Smooth muscle cell (in vitro differentiated cells): ENCODE measurements at regions not wholly inside any gene's neighbourhood (a gene's known extent, or its start where the extent isn't known, plus 50 kb on each side); places are given as distances from the start of the nearest gene placed in this dataset.
"Not testable (repeated sequence)": the region's sequence is repeated elsewhere in the genome, so short reads cannot be mapped to it uniquely, and the experiment has no call there.

ENCODE experiments used
- DNase-seq: peaks from one replicate; lab custom pipeline; 2025; ENCODE audit not compliant: unreplicated experiment; lab: John Stamatoyannopoulos, UW
- H2AFZ ChIP-seq: fragments of 200-600 bp; sonication (generic); 2 replicates; pipeline ENCODE4 v1.6.0; 2016; ENCODE audit warnings: antibody characterized with exemption, low read depth, mild to moderate bottlenecking
- H3F3A ChIP-seq: fragments of 200-600 bp; sonication (generic); 2 replicates; pipeline ENCODE4 v1.6.0; 2017; ENCODE audit warnings: antibody characterized with exemption, low read depth
- H3K27ac ChIP-seq: fragments of 200-600 bp; sonication (generic); 2 replicates; pipeline ENCODE4 v1.5.1; 2016; ENCODE audit warnings: low read depth, mild to moderate bottlenecking
- H3K27me3 ChIP-seq: fragments of 200-600 bp; sonication (generic); 2 replicates; pipeline ENCODE4 v1.6.1; 2016; ENCODE audit warnings: low read depth, mild to moderate bottlenecking
- H3K36me3 ChIP-seq: fragments of 200-600 bp; sonication (generic); 2 replicates; pipeline ENCODE4 v1.5.1; 2016; ENCODE audit warnings: low read depth
- H3K4me1 ChIP-seq: fragments of 200-600 bp; sonication (generic); 2 replicates; pipeline ENCODE4 v1.5.1; 2016; ENCODE audit warnings: low read depth
- H3K4me2 ChIP-seq: fragments of 200-600 bp; sonication (generic); 2 replicates; pipeline ENCODE4 v1.6.0; 2016; ENCODE audit warnings: mild to moderate bottlenecking
- H3K4me3 ChIP-seq: fragments of 200-600 bp; sonication (generic); 2 replicates; pipeline ENCODE4 v1.5.1; 2016; ENCODE audit warnings: mild to moderate bottlenecking
- H3K79me2 ChIP-seq: fragments of 200-600 bp; sonication (generic); 2 replicates; pipeline ENCODE4 v1.6.0; 2016; ENCODE audit warnings: low read depth, mild to moderate bottlenecking
- H3K9ac ChIP-seq: fragments of 200-600 bp; sonication (generic); 2 replicates; pipeline ENCODE4 v1.6.0; 2016; ENCODE audit warnings: low read depth
- H3K9me3 ChIP-seq: fragments of 200-600 bp; sonication (generic); replicated peaks from 2 replicates; pipeline ENCODE4 v1.5.1; 2016; ENCODE audit warnings: low read depth
- H4K20me1 ChIP-seq: fragments of 200-600 bp; sonication (generic); 2 replicates; pipeline ENCODE4 v1.6.0; 2016; ENCODE audit warnings: low read depth
- WGBS: methylation state at CpG from one replicate; pipeline ENCODE4 v1.1.7; 2016; ENCODE audit warnings: low lambda C conversion rate; 5-methylcytosine and 5-hydroxymethylcytosine counted together
- TF ChIP-seq, protein P1 (sequence below): fragments of 200-600 bp; sonication (generic); IDR thresholded peaks from 2 replicates; pipeline ENCODE4 v1.5.1; 2017; ENCODE audit warnings: borderline replicate concordance, mild to moderate bottlenecking, antibody characterized with exemption; ENCODE audit not compliant: insufficient read depth, poor library complexity, severe bottlenecking

DNA sequence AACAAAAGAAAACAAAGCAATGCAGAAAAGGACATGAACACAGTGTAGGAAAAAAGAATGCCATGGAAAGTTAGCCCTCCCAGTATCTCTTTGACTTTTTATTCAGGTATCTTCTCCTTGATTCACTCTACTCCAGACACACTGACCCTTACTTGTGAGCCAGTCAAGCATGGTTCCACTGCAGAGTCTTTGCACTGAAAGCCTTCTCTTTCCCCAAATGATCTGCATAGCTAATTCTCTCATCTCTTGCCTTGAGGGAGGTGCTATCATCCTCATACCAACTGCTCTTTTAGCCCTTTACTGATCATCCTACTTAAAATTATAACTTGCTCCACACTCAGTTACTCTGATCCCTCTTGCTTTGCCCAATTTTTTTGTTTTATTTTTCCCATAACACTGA, 101.2 kb upstream of the SLC16A7 start:
- H3K36me3 ChIP-seq: no peaks in the 10 kb centered on the region
- H3K9ac ChIP-seq: no peak overlapping the region
- no peak overlapping the region for H3K4me2 ChIP-seq
- no peak overlapping the region for H3K4me3 ChIP-seq
- H3K27ac ChIP-seq: no peak overlapping the region
- no peak overlapping the region for H2AFZ ChIP-seq
- H3K27me3 ChIP-seq: no peaks in the 10 kb centered on the region
- H3F3A ChIP-seq: no peaks in the 10 kb centered on the region
- DNase-seq: no peak
- TF ChIP-seq, protein P1, sequence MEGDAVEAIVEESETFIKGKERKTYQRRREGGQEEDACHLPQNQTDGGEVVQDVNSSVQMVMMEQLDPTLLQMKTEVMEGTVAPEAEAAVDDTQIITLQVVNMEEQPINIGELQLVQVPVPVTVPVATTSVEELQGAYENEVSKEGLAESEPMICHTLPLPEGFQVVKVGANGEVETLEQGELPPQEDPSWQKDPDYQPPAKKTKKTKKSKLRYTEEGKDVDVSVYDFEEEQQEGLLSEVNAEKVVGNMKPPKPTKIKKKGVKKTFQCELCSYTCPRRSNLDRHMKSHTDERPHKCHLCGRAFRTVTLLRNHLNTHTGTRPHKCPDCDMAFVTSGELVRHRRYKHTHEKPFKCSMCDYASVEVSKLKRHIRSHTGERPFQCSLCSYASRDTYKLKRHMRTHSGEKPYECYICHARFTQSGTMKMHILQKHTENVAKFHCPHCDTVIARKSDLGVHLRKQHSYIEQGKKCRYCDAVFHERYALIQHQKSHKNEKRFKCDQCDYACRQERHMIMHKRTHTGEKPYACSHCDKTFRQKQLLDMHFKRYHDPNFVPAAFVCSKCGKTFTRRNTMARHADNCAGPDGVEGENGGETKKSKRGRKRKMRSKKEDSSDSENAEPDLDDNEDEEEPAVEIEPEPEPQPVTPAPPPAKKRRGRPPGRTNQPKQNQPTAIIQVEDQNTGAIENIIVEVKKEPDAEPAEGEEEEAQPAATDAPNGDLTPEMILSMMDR: no peak
- no peaks in the 10 kb centered on the region for H3K9me3 ChIP-seq
- H3K4me1 ChIP-seq: no peaks in the 10 kb centered on the region
- no peaks in the 10 kb centered on the region for H4K20me1 ChIP-seq
- H3K79me2 ChIP-seq: no peaks in the 10 kb centered on the region

DNA sequence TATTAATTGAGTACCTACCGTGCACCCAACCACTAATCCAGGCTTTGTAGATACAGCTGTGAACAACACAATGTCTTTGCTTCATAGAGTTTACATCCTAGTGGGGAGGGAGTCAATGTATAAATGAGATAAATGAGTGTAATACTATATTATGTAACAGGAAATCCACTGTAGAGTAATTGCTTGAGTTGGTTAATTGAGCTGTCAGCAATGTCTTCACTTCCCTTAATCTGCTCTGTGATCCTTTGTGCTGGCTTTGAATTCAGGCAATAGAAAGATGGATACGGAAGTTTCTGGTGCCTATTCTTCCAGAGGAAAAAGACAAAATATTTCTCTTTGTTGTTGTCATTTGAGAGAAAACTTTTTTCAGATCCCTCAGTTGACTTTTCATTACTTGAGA, 104.0 kb upstream of the SLC16A7 start:
- Histone ChIP-seq H3K4me2 (no peak overlapping the region), H3F3A (no peaks in the 10 kb centered on the region), H3K79me2 (no peaks in the 10 kb centered on the region), H2AFZ (no peak overlapping the region), H3K9me3 (no peaks in the 10 kb centered on the region), H3K27ac (no peak overlapping the region), H3K4me1 (no peaks in the 10 kb centered on the region), H3K36me3 (no peaks in the 10 kb centered on the region), H3K4me3 (no peak overlapping the region), H3K27me3 (no peaks in the 10 kb centered on the region), H3K9ac (no peak overlapping the region), H4K20me1 (no peaks in the 10 kb centered on the region)
- TF ChIP-seq, protein P1: no peak
- DNase-seq: no peak
- 93% methylated on average over 2 of the region's 2 CpGs for WGBS

DNA sequence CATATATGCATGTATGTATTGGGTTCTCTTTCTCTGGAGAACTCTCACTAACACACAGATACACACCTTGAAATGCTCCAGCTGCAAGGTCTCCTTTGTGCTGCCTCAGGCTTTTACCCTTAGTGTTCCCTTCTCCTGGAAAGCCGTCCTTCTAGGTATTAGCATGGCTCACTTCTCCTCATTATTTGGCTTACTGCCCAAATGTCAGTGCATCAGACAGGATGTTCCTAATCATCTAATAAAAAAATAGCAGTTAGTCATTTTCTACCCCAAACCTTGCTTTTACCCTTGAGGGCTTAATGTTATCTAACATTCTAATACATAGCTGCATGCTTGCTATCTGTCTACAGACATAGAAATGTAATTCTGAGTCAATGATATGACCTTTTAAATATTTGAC, 109.0 kb upstream of the SLC16A7 start:
- no peak overlapping the region for H3K4me3 ChIP-seq
- no peaks in the 10 kb centered on the region for H3K36me3 ChIP-seq
- no peaks in the 10 kb centered on the region for H3K9me3 ChIP-seq
- 6% methylated on average over 1 of the region's 1 CpG for WGBS
- TF ChIP-seq, protein P1: no peak
- no peaks in the 10 kb centered on the region for H3K79me2 ChIP-seq
- no peaks in the 10 kb centered on the region for H3K4me1 ChIP-seq
- H3K9ac ChIP-seq: no peak overlapping the region
- no peak for DNase-seq
- H3K27ac ChIP-seq: no peak overlapping the region
- H3K27me3 ChIP-seq: no peaks in the 10 kb centered on the region
- no peaks in the 10 kb centered on the region for H4K20me1 ChIP-seq
- no peak overlapping the region for H2AFZ ChIP-seq
- H3F3A ChIP-seq: no peaks in the 10 kb centered on the region
- no peak overlapping the region for H3K4me2 ChIP-seq

DNA sequence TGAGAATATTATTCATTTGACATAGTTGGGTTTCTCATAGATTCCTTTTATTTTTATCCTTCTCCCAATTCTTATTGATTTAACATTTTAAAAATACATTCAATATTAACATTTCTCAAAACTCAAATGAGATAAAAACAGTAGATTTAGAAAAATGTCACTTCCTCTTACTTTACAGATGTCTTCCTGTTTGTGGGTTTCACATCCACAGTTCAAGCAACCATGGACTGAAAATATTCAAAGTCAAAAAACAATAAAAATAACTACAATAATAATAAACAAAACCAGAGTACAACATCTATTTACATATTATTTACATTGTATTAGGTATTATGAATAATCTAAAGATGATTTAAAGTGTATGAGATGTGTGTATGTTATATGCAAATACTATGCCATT, 111.3 kb upstream of the SLC16A7 start:
- Histone ChIP-seq H3F3A (no peaks in the 10 kb centered on the region), H3K27ac (no peak overlapping the region), H3K4me3 (no peak overlapping the region), H3K9ac (no peak overlapping the region), H4K20me1 (no peaks in the 10 kb centered on the region), H2AFZ (no peak overlapping the region), H3K4me1 (no peaks in the 10 kb centered on the region), H3K79me2 (no peaks in the 10 kb centered on the region), H3K9me3 (no peaks in the 10 kb centered on the region), H3K27me3 (no peaks in the 10 kb centered on the region), H3K36me3 (no peaks in the 10 kb centered on the region), H3K4me2 (no peak overlapping the region)
- TF ChIP-seq, protein P1: no peak
- no peak for DNase-seq

DNA sequence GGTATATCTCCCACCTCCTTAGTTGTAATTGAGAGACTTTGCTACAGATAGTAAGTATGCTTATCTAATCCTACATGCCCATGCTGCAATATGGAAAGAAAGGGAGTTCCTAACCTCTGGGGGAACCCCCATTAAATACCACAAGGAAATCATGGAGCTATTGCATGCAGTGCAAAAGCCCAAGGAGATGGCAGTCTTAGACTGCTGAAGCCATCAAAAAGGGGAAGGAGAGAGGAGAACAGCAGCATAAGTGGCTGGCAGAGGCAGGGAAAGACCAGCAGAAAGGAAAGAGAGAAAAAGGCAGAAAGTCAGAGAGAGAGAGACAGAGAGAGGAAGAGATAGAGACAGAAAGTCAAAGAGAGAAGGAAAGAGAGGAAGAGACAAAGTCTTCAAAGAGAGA, 121.6 kb upstream of the SLC16A7 start:
- not testable (repeated sequence) for H3K4me1 ChIP-seq, H3K4me2 ChIP-seq, H3K27ac ChIP-seq, H4K20me1 ChIP-seq, H3K9ac ChIP-seq, H2AFZ ChIP-seq, H3K4me3 ChIP-seq, H3K36me3 ChIP-seq, H3K27me3 ChIP-seq, H3F3A ChIP-seq, DNase-seq, H3K79me2 ChIP-seq, H3K9me3 ChIP-seq
